H1 (cell line): ENCODE measurements at regions not wholly inside any gene's neighbourhood (a gene's known extent, or its start where the extent isn't known, plus 50 kb on each side); places are given as distances from the start of the nearest gene placed in this dataset.

Source experiments
- CTCF ChIA-PET: fragments of 300-600 bp; sonication (Branson Sonifier 250); formaldehyde crosslinking; loops from one replicate; lab custom pipeline; 2021; ENCODE audit not compliant: partially characterized antibody; lab: Charles Lee
- POLR2A ChIA-PET: fragments of 300-600 bp; sonication (Branson Sonifier 250); formaldehyde crosslinking; loops from one replicate; lab custom pipeline; 2021; ENCODE audit warnings: inconsistent platforms; ENCODE audit not compliant: partially characterized antibody; lab: Charles Lee
- DNase-seq, 2 experiments: peaks; one replicate each; pipeline versions ENCODE4 v3.0.0 to v3.0.0-alpha.2; 2010 to 2022; ENCODE audit warnings: low spot score in 2 of 2, low read depth in 1 of 2, mixed read lengths in 1 of 2
- FAIRE-seq: peaks from 2 replicates; lab custom pipeline; 2011; peaks lifted over from hg19 to GRCh38; lab: Jason Lieb, UNC
- H2AFZ ChIP-seq: 2 replicates; pipeline ENCODE4 v1.8.1; 2012; ENCODE audit warnings: low read length, inconsistent platforms
- H2AK5ac ChIP-seq: 2 replicates; pipeline ENCODE4 v1.6.1; 2013; ENCODE audit warnings: low read depth, low read length
- H2BK120ac ChIP-seq: replicated peaks from 2 replicates; pipeline ENCODE3; 2013; ENCODE audit warnings: low read depth, low read length, inconsistent platforms
- H2BK12ac ChIP-seq: 2 replicates; pipeline ENCODE4 v1.6.1; 2013; ENCODE audit warnings: low read depth, low read length
- H2BK15ac ChIP-seq: 2 replicates; pipeline ENCODE4 v1.6.1; 2013; ENCODE audit warnings: low read length
- H2BK20ac ChIP-seq: 2 replicates; pipeline ENCODE4 v1.6.1; 2013; ENCODE audit warnings: low read length
- H2BK5ac ChIP-seq: 2 replicates; pipeline ENCODE4 v1.6.1; 2013; ENCODE audit warnings: low read depth, low read length
- H3K14ac ChIP-seq: 2 replicates; pipeline ENCODE4 v1.6.1; 2013; ENCODE audit warnings: inconsistent platforms; ENCODE audit not compliant: insufficient read length
- H3K18ac ChIP-seq: 2 replicates; pipeline ENCODE4 v1.6.1; 2013; ENCODE audit warnings: low read length; ENCODE audit errors: extremely low read depth
- H3K23ac ChIP-seq: 2 replicates; pipeline ENCODE4 v1.6.1; 2013; ENCODE audit warnings: inconsistent platforms; ENCODE audit not compliant: insufficient read length
- H3K23me2 ChIP-seq: 2 replicates; pipeline ENCODE4 v1.6.1; 2013; ENCODE audit warnings: low read depth, low read length
- H3K27ac ChIP-seq: 2 replicates; pipeline ENCODE4 v1.6.1; 2011; ENCODE audit warnings: low read depth, low read length, inconsistent platforms
- H3K27me3 ChIP-seq, 4 experiments: replicated peaks in 1 of 4; 1 replicate in 1 of 4; 2 replicates in 3 of 4; pipeline versions ENCODE4 v1.6.1 to v1.8.1; 2011 to 2013; ENCODE audit warnings: low read length in 3 of 4, mild to moderate bottlenecking in 3 of 4, inconsistent platforms in 2 of 4, mixed read lengths in 2 of 4, moderate library complexity in 1 of 4; ENCODE audit not compliant: control insufficient read depth in 3 of 4, insufficient read depth in 3 of 4; ENCODE audit errors: extremely low read depth in 1 of 4
- H3K36me3 ChIP-seq, 4 experiments: 2 replicates each; pipeline versions ENCODE4 v1.6.1 to v1.8.1; 2011 to 2013; ENCODE audit warnings: mild to moderate bottlenecking in 4 of 4, low read length in 3 of 4, moderate library complexity in 2 of 4, control low read depth in 1 of 4, inconsistent platforms in 1 of 4; ENCODE audit not compliant: insufficient read depth in 4 of 4, control insufficient read depth in 2 of 4
- H3K4ac ChIP-seq: replicated peaks from 2 replicates; pipeline ENCODE3; 2013; ENCODE audit warnings: low read length, low read depth, mixed read lengths, inconsistent platforms; ENCODE audit not compliant: insufficient read length
- H3K4me1 ChIP-seq, 4 experiments: replicated peaks in 1 of 4; 1 replicate in 1 of 4; 2 replicates in 3 of 4; pipeline versions ENCODE4 v1.6.1 to v1.8.1; 2011 to 2013; ENCODE audit warnings: low read length in 3 of 4, inconsistent platforms in 2 of 4, mixed read lengths in 1 of 4; ENCODE audit not compliant: insufficient read depth in 4 of 4, control insufficient read depth in 3 of 4
- H3K4me2 ChIP-seq, 2 experiments: 2 replicates each; pipeline versions ENCODE4 v1.6.1 to v1.8.1; 2011 to 2013; ENCODE audit warnings: low read depth in 2 of 2, low read length in 2 of 2, control low read depth in 1 of 2, inconsistent platforms in 1 of 2, mild to moderate bottlenecking in 1 of 2; ENCODE audit not compliant: insufficient read depth in 1 of 2
- H3K4me3 ChIP-seq, 4 experiments: fragments of 200-600, 300-600 bp in 1 of 4; sonication (generic), shearing (Covaris generic), sonication (Bioruptor Twin) in 1 of 4; 2 replicates each; pipeline versions ENCODE4 v1.5.1 to v1.8.1; 2011 to 2016; ENCODE audit warnings: low read length in 4 of 4, low read depth in 3 of 4, control low read depth in 2 of 4, inconsistent platforms in 2 of 4, mild to moderate bottlenecking in 2 of 4, mixed read lengths in 1 of 4, moderate library complexity in 1 of 4; ENCODE audit not compliant: insufficient read depth in 2 of 4; ENCODE audit errors: extremely low read depth in 1 of 4
- H3K56ac ChIP-seq: replicated peaks from 2 replicates; pipeline ENCODE3; 2013; ENCODE audit warnings: low read depth, mild to moderate bottlenecking, mixed read lengths, low read length, inconsistent platforms; ENCODE audit not compliant: insufficient read length
- H3K79me1 ChIP-seq: 2 replicates; pipeline ENCODE4 v1.6.1; 2013; ENCODE audit warnings: low read depth, low read length, control low read depth
- H3K79me2 ChIP-seq, 2 experiments: 2 replicates each; pipeline versions ENCODE4 v1.6.1 to v1.8.1; 2012 to 2013; ENCODE audit warnings: low read length in 2 of 2, mild to moderate bottlenecking in 2 of 2, inconsistent platforms in 1 of 2; ENCODE audit not compliant: insufficient read depth in 2 of 2, control insufficient read depth in 1 of 2
- H3K9ac ChIP-seq, 4 experiments: replicated peaks in 1 of 4; 1 replicate in 1 of 4; 2 replicates in 3 of 4; pipeline versions ENCODE4 v1.6.1 to v1.8.1; 2011 to 2013; ENCODE audit warnings: low read depth in 3 of 4, low read length in 3 of 4, control low read depth in 2 of 4, mild to moderate bottlenecking in 2 of 4, moderate library complexity in 2 of 4, inconsistent platforms in 1 of 4; ENCODE audit errors: extremely low read depth in 1 of 4
- H3K9me3 ChIP-seq, 2 experiments: 2 replicates each; pipeline versions ENCODE4 v1.6.1 to v1.8.1; 2012 to 2013; ENCODE audit warnings: mild to moderate bottlenecking in 2 of 2, moderate library complexity in 2 of 2, control low read depth in 1 of 2, inconsistent platforms in 1 of 2, low read depth in 1 of 2, low read length in 1 of 2, mixed read lengths in 1 of 2; ENCODE audit not compliant: insufficient read depth in 2 of 2
- H4K20me1 ChIP-seq, 2 experiments: replicated peaks in 1 of 2; 2 replicates each; pipeline versions ENCODE3 to v1.8.1; 2011 to 2013; ENCODE audit warnings: inconsistent platforms in 2 of 2, low read length in 2 of 2, mild to moderate bottlenecking in 1 of 2; ENCODE audit not compliant: insufficient read depth in 2 of 2, control insufficient read depth in 1 of 2
- H4K5ac ChIP-seq: 2 replicates; pipeline ENCODE4 v1.6.1; 2013; ENCODE audit warnings: low read length, low read depth, mixed read lengths, inconsistent platforms; ENCODE audit not compliant: insufficient read length
- H4K8ac ChIP-seq: 2 replicates; pipeline ENCODE4 v1.8.0; 2013; ENCODE audit warnings: mild to moderate bottlenecking, moderate library complexity, low read length, inconsistent platforms; ENCODE audit not compliant: insufficient read depth; ENCODE audit errors: extremely low read depth
- H4K91ac ChIP-seq: replicated peaks from 2 replicates; pipeline ENCODE3; 2013; ENCODE audit warnings: low read length, mixed read lengths, inconsistent platforms; ENCODE audit not compliant: insufficient read length
- BACH1 ChIP-seq: IDR thresholded peaks from 2 replicates; pipeline ENCODE4 v1.6.1; 2012; ENCODE audit warnings: low read length, improper control_type of control experiment
- EP300 ChIP-seq, 2 experiments: IDR thresholded peaks; 1 replicate in 1 of 2; 2 replicates in 1 of 2; pipeline ENCODE4 v1.6.1; 2011 to 2012; ENCODE audit warnings: low read depth in 2 of 2, low read length in 2 of 2, mild to moderate bottlenecking in 2 of 2, borderline replicate concordance in 1 of 2, inconsistent platforms in 1 of 2, moderate library complexity in 1 of 2
- GTF2F1 ChIP-seq: IDR thresholded peaks from 2 replicates; pipeline ENCODE4 v1.6.1; 2012; ENCODE audit warnings: low read depth, low read length, improper control_type of control experiment, borderline replicate concordance
- JUND ChIP-seq: IDR thresholded peaks from 2 replicates; pipeline ENCODE4 v1.6.1; 2011; ENCODE audit warnings: mild to moderate bottlenecking, improper control_type of control experiment, low read length
- KDM1A ChIP-seq: fragments of 200-600, 300-600 bp; sonication (generic); IDR thresholded peaks from 2 replicates; pipeline ENCODE4 v1.7.1; 2016; ENCODE audit warnings: mild to moderate bottlenecking, low read length, borderline replicate concordance
- KDM5A ChIP-seq: fragments of 200-600 bp; IDR thresholded peaks from 2 replicates; pipeline ENCODE4 v1.7.1; 2012; ENCODE audit warnings: mild to moderate bottlenecking, low read length, inconsistent platforms, mixed read lengths
- MAX ChIP-seq: IDR thresholded peaks from 2 replicates; pipeline ENCODE4 v1.6.1; 2012; ENCODE audit warnings: inconsistent platforms
- NANOG ChIP-seq: IDR thresholded peaks from 2 replicates; pipeline ENCODE4 v1.6.1; 2011; ENCODE audit warnings: low read length, low read depth, mild to moderate bottlenecking, inconsistent platforms; ENCODE audit not compliant: insufficient read depth, poor library complexity, severe bottlenecking
- POU5F1 ChIP-seq: IDR thresholded peaks from 2 replicates; pipeline ENCODE4 v1.6.1; 2011; ENCODE audit warnings: low read depth, mild to moderate bottlenecking, low read length, moderate library complexity
- SIRT6 ChIP-seq: IDR thresholded peaks from one replicate; pipeline ENCODE4 v1.7.1; 2012; ENCODE audit warnings: low read length, inconsistent platforms
- SP1 ChIP-seq: IDR thresholded peaks from 2 replicates; pipeline ENCODE4 v1.6.1; 2011; ENCODE audit warnings: low read depth, low read length
- SP2 ChIP-seq: IDR thresholded peaks from 2 replicates; pipeline ENCODE4 v1.6.1; 2012; ENCODE audit warnings: mild to moderate bottlenecking, low read length, inconsistent platforms
- SRF ChIP-seq: IDR thresholded peaks from 2 replicates; pipeline ENCODE4 v1.6.1; 2011; ENCODE audit warnings: mild to moderate bottlenecking, low read depth, low read length, moderate library complexity
- ZNF274 ChIP-seq: IDR thresholded peaks from 2 replicates; pipeline ENCODE4 v1.7.0; 2012; ENCODE audit warnings: low read length, borderline replicate concordance; ENCODE audit errors: extremely low read depth
- TF ChIP-seq, protein P1 (sequence below): IDR thresholded peaks from 2 replicates; pipeline ENCODE4 v1.6.1; 2012; ENCODE audit warnings: low read length, inconsistent platforms

DNA sequence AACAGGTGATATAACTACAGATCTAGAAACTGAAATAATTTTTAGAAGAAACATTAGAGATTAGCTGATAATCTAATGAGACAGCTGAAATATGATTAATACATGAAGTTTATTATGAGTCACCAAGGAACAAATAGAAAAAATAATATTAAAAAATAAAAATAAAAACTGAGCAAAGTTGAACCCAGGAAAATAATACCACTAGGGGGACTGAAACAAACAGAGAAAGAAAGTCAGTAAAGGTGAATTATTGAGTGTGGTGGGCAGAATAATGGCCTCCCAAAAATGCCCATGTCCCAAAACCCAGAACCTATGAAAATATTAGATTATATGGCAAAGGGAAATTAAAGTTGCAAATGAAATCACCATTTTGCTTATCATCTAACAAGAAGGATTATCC lies 820.7 kb upstream of the INTU start:
- Histone ChIP-seq H2AK5ac (no peak overlapping the region), H3K27ac (no peak overlapping the region), H3K4me3 (no peak overlapping the region), H2BK12ac (no peak overlapping the region), H4K20me1 (no peaks in the 10 kb centered on the region), H3K9me3 (no peaks in the 10 kb centered on the region), H3K4me2 (no peak overlapping the region), H3K56ac (no peak overlapping the region), H3K27me3 (no peaks in the 10 kb centered on the region), H2BK20ac (no peak overlapping the region), H3K9ac (no peak overlapping the region), H3K79me2 (no peaks in the 10 kb centered on the region), H2BK15ac (no peak overlapping the region), H3K23ac (no peak overlapping the region), H4K91ac (no peak overlapping the region), H3K23me2 (no peaks in the 10 kb centered on the region), H2BK5ac (no peak overlapping the region), H2BK120ac (no peak overlapping the region), H3K36me3 (no peaks in the 10 kb centered on the region), H3K4ac (no peak overlapping the region), H4K5ac (no peak overlapping the region), H3K18ac (no peak overlapping the region), H3K4me1 (no peaks in the 10 kb centered on the region), H3K79me1 (no peaks in the 10 kb centered on the region), H3K14ac (no peak overlapping the region), H2AFZ (no peak overlapping the region), H4K8ac (no peak overlapping the region)
- no peak for DNase-seq
- ChIA-PET CTCF (interaction anchor here (0.7 kb wide), 1 partner anchor 15 kb away, joined by 3 read pairs; no protein-coding TSS in a partner anchor), POLR2A (no interaction called here)
- FAIRE-seq: no peak
- TF ChIP-seq, protein P1, sequence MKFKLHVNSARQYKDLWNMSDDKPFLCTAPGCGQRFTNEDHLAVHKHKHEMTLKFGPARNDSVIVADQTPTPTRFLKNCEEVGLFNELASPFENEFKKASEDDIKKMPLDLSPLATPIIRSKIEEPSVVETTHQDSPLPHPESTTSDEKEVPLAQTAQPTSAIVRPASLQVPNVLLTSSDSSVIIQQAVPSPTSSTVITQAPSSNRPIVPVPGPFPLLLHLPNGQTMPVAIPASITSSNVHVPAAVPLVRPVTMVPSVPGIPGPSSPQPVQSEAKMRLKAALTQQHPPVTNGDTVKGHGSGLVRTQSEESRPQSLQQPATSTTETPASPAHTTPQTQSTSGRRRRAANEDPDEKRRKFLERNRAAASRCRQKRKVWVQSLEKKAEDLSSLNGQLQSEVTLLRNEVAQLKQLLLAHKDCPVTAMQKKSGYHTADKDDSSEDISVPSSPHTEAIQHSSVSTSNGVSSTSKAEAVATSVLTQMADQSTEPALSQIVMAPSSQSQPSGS: no peak
- TF ChIP-seq SIRT6: no peak
- no peak for TF ChIP-seq SP1
- no peak for TF ChIP-seq MAX
- TF ChIP-seq SP2: no peak
- TF ChIP-seq KDM5A: no peak
- no peak for TF ChIP-seq NANOG
- no peak for TF ChIP-seq EP300 (IDR thresholded peaks at IDR 0.05; ENCODE audit: borderline replicate concordance in 1 of 2, low read depth in 2 of 2, low read length in 2 of 2)
- TF ChIP-seq SRF: no peak
- TF ChIP-seq JUND: no peak
- TF ChIP-seq BACH1: no peak
- no peak for TF ChIP-seq ZNF274
- TF ChIP-seq POU5F1: no peak
- no peak for TF ChIP-seq GTF2F1
- no peak for TF ChIP-seq KDM1A
